Stimulated activated CD4-positive, alpha-beta T cell treated with anti-CD3 and anti-CD28 coated beads, Interleukin-12 subunit alpha, Interleukin-12 subunit beta, amount 100 ng/mL, for 24 hours (primary cell): ENCODE measurements at regions not wholly inside any gene's neighbourhood (a gene's known extent, or its start where the extent isn't known, plus 50 kb on each side); places are given as distances from the start of the nearest gene placed in this dataset.

Experiments used
- DNase-seq, 2 experiments: peaks; one replicate each; pipeline ENCODE4 v3.0.0-alpha.2; 2020; ENCODE audit warnings: low read depth in 2 of 2

DNA sequence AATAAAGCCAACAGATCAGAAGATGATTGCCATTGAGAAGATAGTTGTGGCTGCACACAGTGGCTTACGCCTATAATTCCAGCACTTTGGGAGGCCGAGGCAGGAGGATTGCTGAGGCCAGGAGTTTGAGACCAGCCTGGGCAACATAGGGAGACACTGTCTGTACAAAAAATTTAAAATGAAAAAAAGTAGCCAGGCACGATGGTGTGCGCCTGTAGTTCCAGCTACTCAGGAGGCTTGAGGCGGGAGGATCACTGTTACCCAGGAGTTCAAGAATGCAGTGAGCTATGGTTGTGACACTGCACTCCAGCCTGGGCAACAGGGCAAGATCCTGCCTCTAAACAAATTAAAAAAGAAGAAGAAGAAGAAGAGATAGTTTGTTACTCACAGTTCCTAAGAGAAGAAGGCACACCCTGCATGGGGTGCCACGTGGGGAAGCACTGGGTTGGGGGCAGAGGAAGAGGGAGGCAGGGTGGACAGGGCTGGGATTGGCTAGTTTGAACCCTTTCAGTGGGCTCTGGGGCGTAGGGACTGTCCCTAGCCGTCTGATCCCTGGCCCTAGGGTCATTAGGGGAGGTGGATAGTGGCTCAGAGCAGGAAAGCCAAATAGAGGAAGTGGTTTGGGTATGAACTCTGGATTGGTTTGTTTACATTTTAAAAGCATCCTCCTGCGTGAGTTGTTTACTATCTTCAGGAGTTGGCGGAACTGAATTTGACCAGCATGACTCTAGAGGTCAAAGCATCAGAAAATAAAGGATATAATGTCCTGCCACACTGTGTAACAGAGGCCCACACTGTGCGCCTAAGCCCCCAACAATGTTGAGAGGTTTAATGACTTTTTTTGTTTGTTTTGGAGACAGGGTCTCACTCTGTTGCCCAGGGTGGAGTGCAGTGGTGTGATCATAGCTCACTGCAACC is 60.5 kb upstream of the MEDAG start:
- no peak for DNase-seq

DNA sequence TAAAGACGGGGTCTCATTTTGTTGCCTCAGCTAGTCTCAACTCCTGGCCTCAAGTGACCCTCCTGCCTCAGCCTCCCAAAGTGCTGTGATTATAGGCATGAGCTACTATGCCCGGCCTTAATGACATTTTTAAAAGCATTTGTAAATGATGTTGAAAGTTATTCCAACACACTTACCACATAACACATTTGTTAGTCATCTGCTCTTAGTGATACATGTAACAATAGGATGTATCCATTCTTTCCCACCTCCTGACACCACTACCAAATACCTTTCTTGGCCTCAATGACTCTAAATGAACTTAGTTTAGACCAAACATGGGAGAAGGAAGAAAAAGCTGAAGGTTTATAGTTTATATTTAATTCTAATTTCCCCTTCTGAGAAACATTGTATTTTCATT is 59.8 kb upstream of the MEDAG start:
- no peak for DNase-seq

DNA sequence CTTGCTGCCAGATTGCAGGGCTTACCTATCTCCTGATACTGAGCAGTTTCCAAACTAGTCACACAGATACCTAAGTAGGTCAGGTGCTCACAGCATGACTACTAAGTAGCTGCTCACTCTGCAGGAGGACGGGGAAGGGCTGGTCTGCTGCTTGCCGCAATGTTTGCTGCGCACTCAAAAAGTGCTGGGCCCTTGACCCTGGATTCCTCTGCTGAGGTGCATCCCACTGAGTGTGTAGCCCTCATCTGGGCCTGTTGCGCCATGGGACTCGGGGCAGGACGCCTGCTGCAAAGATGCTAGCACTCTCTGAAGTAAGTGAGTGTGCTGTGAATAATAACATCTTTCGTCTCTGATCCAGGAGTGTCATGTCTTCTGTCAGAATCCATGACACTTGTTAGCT is 59.2 kb upstream of the MEDAG start:
- no peak for DNase-seq

- DNase-seq, result peak in 1 of 2 experiments; percentile 9
Measured at GRCh38 chr13:30847650-30848307, 58.3 kb upstream of the MEDAG start.

DNA sequence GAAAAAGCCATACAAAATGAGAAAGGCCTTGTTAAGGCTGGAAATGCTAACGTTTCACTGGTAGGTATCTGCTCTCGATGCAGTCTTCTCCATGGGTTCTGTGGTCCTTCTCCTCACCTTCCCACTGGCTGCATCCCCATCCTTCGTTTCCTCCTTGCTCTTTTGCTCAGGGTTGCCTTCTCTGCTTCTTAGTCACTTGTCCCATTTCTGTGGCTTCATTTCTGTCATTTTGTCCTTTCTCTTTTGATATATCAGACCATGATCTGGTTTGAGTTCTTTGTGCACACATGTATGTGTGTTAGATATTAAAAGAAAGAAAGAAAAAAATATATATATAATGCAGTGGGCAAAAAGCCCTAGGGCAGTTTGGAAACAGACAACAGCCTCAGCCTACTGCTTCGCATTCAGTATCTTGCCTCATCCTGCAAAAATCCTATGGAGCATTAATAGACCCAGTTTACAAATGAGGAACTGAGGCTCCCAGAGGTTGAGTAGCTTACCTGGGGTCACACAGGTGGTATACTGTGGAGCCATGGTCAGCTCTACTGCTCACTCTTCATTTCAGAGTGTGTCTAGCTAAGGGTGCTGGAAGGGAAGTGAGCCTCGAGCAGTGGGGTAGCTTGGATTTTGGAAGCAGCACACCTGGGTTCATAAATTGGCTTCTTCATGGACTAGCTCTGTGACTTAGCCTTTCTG is 57.6 kb upstream of the MEDAG start:
- no peak for DNase-seq

DNA sequence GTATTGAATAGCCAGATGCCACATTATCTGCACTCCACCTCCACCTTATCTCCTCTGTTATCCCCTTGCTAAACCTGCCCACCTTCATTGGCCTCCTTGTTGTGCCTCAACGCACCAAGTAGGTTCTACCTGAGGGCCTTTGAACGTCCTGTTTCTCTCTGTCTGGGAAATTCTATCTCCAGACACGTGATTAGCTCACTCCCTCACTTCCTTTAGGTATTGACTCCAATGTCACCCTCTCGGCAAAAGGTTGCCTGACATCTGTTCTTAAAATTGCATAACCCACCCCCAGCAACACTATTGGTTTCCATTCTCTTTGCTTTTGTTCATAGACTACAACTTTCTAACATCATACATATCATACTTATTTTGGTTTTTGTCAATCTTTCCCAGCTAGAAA is 56.5 kb upstream of the MEDAG start:
- no peak for DNase-seq

- no peak for DNase-seq
Measured at GRCh38 chr13:30850204-30850866, 55.7 kb upstream of the MEDAG start.

DNA sequence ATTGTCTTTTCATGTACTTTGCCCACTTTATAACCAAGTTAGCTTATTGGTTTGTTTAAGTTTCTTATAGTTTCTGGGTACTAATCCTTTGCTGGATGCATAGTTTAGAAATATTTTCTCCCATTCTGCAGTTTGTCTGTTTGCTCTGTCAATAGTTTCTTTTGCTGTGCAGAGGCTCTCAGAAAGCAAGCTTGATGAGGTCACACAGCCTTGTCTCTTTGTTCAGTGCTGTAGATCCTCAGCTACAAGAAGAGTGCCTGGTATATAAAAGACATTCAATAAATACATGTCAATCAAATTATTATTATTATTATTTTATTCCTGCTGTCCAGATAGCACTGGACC is 55.2 kb upstream of the MEDAG start:
- no peak for DNase-seq

GRCh38 chr13:30851697-30852096 is 54.4 kb upstream of the MEDAG start:
- DNase-seq, result no peak

DNA sequence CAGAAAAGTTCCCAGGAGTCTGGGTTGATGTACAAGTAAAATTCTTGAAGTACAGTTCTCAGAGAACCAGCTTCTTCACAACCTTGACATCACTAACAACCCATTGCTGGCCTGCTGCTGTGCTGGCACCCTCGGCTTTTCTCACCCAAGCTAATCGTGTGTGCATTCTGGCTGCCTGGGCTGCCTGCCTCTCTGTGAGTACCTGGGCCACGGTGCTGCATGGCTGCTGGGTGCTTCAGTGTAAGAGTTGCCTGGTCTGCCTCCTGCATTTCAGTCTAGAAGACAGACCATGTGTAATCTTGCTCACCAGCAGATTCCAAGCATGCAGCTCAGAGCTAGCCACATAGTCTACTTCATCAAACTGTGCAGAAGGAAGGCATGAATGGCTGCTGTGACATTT is 50.5 kb upstream of the MEDAG start:
- DNase-seq, result no peak

DNA sequence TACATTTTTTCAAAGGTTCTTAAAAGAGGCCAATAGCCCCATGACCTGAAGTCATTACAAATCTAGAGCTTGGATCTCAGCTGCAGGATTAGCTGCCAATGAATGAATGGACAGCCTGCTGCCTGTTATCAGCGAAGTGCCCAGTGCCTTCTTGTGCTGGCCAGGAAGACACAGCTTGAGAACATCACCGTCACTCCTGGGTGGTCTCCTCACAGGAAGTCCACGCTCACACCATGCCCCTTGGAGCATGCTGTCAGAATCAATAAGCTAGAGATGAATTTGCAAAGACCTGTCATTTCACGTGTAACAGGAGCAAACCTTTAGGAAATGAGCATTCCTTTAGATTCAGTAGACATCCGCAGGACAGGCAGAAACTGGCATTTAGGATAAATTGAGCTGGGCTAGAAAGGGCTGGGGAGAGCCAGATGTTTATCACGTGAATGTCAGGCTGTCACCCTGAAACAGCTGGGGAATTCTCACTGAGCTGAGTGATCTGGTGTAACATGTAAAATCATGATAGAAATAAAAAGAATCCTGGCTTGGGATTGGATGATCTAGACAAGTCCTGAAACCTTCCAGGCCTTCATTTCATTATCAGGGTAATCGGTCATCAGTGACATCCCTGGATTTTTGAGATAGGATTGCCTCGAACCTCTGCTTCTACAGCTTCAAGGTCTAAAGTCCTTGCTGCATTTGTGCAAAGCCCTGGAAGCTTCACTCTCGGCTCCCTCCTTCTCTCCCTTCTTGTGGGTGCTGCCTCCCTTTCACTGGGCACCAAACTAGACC is 49.9 kb upstream of the MEDAG start:
- DNase-seq, result no peak
